ENCODE measurements at regions not wholly inside any gene's neighbourhood (a gene's known extent, or its start where the extent isn't known, plus 50 kb on each side); places are given as distances from the start of the nearest gene placed in this dataset.

DNA sequence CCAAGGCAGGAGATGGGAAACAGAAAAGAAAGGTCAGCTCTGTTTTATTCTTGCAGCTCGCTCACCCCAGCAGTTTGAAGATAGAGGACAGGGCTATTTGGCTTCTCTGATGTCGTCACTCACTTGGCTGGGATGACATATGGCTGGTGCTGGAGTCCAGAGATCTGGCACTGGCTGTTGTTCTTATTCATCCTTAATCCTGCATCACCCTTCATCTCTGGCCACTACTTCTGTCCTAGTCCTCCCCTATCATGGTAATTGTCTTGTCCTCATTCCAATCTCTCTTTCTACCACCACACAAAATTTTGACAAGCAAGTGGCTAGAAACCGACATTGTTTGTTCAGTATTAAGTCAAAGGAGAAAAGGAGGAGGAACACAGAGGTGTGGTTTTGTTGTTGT lies 103.8 kb upstream of the PDE4B start:
- TF ChIP-seq RXRA (IDR thresholded peaks at IDR 0.05) (no peak), HNF4A (conservative IDR thresholded peaks at IDR 0.05) (no peak), EGR1 (IDR thresholded peaks at IDR 0.05; ENCODE audit: low read depth in 2 of 2) (no peak), RAD21 (IDR thresholded peaks at IDR 0.05) (no peak), SP1 (IDR thresholded peaks at IDR 0.05) (no peak)
- TF ChIP-seq, protein P1, sequence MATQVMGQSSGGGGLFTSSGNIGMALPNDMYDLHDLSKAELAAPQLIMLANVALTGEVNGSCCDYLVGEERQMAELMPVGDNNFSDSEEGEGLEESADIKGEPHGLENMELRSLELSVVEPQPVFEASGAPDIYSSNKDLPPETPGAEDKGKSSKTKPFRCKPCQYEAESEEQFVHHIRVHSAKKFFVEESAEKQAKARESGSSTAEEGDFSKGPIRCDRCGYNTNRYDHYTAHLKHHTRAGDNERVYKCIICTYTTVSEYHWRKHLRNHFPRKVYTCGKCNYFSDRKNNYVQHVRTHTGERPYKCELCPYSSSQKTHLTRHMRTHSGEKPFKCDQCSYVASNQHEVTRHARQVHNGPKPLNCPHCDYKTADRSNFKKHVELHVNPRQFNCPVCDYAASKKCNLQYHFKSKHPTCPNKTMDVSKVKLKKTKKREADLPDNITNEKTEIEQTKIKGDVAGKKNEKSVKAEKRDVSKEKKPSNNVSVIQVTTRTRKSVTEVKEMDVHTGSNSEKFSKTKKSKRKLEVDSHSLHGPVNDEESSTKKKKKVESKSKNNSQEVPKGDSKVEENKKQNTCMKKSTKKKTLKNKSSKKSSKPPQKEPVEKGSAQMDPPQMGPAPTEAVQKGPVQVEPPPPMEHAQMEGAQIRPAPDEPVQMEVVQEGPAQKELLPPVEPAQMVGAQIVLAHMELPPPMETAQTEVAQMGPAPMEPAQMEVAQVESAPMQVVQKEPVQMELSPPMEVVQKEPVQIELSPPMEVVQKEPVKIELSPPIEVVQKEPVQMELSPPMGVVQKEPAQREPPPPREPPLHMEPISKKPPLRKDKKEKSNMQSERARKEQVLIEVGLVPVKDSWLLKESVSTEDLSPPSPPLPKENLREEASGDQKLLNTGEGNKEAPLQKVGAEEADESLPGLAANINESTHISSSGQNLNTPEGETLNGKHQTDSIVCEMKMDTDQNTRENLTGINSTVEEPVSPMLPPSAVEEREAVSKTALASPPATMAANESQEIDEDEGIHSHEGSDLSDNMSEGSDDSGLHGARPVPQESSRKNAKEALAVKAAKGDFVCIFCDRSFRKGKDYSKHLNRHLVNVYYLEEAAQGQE (IDR thresholded peaks at IDR 0.05): no peak
- TF ChIP-seq, protein P2, sequence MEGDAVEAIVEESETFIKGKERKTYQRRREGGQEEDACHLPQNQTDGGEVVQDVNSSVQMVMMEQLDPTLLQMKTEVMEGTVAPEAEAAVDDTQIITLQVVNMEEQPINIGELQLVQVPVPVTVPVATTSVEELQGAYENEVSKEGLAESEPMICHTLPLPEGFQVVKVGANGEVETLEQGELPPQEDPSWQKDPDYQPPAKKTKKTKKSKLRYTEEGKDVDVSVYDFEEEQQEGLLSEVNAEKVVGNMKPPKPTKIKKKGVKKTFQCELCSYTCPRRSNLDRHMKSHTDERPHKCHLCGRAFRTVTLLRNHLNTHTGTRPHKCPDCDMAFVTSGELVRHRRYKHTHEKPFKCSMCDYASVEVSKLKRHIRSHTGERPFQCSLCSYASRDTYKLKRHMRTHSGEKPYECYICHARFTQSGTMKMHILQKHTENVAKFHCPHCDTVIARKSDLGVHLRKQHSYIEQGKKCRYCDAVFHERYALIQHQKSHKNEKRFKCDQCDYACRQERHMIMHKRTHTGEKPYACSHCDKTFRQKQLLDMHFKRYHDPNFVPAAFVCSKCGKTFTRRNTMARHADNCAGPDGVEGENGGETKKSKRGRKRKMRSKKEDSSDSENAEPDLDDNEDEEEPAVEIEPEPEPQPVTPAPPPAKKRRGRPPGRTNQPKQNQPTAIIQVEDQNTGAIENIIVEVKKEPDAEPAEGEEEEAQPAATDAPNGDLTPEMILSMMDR (IDR thresholded peaks at IDR 0.05; ENCODE audit: low read depth, low read length, missing input control): no peak
- TF ChIP-seq, protein P3, sequence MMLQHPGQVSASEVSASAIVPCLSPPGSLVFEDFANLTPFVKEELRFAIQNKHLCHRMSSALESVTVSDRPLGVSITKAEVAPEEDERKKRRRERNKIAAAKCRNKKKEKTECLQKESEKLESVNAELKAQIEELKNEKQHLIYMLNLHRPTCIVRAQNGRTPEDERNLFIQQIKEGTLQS (IDR thresholded peaks at IDR 0.05): no peak
- TF ChIP-seq, protein P4, sequence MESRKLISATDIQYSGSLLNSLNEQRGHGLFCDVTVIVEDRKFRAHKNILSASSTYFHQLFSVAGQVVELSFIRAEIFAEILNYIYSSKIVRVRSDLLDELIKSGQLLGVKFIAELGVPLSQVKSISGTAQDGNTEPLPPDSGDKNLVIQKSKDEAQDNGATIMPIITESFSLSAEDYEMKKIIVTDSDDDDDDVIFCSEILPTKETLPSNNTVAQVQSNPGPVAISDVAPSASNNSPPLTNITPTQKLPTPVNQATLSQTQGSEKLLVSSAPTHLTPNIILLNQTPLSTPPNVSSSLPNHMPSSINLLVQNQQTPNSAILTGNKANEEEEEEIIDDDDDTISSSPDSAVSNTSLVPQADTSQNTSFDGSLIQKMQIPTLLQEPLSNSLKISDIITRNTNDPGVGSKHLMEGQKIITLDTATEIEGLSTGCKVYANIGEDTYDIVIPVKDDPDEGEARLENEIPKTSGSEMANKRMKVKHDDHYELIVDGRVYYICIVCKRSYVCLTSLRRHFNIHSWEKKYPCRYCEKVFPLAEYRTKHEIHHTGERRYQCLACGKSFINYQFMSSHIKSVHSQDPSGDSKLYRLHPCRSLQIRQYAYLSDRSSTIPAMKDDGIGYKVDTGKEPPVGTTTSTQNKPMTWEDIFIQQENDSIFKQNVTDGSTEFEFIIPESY (IDR thresholded peaks at IDR 0.05): no peak
- TF ChIP-seq, protein P5, sequence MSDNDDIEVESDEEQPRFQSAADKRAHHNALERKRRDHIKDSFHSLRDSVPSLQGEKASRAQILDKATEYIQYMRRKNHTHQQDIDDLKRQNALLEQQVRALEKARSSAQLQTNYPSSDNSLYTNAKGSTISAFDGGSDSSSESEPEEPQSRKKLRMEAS (IDR thresholded peaks at IDR 0.05): no peak
